HAP-1 (cell line): ENCODE measurements at regions not wholly inside any gene's neighbourhood (a gene's known extent, or its start where the extent isn't known, plus 50 kb on each side); places are given as distances from the start of the nearest gene placed in this dataset.

Experiments
- DNase-seq, 2 experiments: peaks; one replicate each; pipeline ENCODE4 v3.0.0-alpha.2; 2016 to 2020; ENCODE audit warnings: low spot score in 2 of 2
- H3K27me3 ChIP-seq: fragments of 250-450 bp; sonication (Bioruptor Pico); 2 replicates; pipeline ENCODE4 v1.5.1; 2020; ENCODE audit warnings: low read depth, mild to moderate bottlenecking, moderate library complexity
- H3K36me3 ChIP-seq: fragments of 250-450 bp; sonication (Bioruptor Pico); replicated peaks from 2 replicates; pipeline ENCODE4 v1.5.1; 2020; ENCODE audit warnings: mild to moderate bottlenecking
- H3K4me1 ChIP-seq: fragments of 250-450 bp; sonication (Bioruptor Pico); 2 replicates; pipeline ENCODE4 v1.5.1; 2020; ENCODE audit warnings: mild to moderate bottlenecking
- H3K4me3 ChIP-seq: fragments of 250-450 bp; sonication (Bioruptor Pico); 2 replicates; pipeline ENCODE4 v1.5.1; 2020; ENCODE audit warnings: mild to moderate bottlenecking, moderate library complexity
- H3K9me3 ChIP-seq: fragments of 250-450 bp; sonication (Bioruptor Pico); 2 replicates; pipeline ENCODE4 v1.5.1; 2020; ENCODE audit warnings: mild to moderate bottlenecking, moderate library complexity
- in situ Hi-C: fragments of 300-500 bp; cut with MboI; formaldehyde crosslinking; loops from 3 replicates; pipeline ENCODE4 v1.14.3; 2020; ENCODE audit warnings: low sequenced_read_pairs, inconsistent platforms, mixed read lengths

GRCh38 chr18:24979235-24979634, 372.7 kb downstream of the ZNF521 start:
- Histone ChIP-seq H3K36me3 (no peaks in the 10 kb centered on the region), H3K4me3 (no peak overlapping the region), H3K9me3 (no peaks in the 10 kb centered on the region), H3K4me1 (peaks cover 11% of the 10 kb centered on the region), H3K27me3 (no peaks in the 10 kb centered on the region)
- in situ Hi-C loops: loop anchor here (25.0 kb wide), 1 partner anchor 108 kb away; no protein-coding TSS in a partner anchor
- DNase-seq: no peak

- no peak for DNase-seq
- Histone ChIP-seq H3K4me1 (peaks cover 18% of the 10 kb centered on the region), H3K36me3 (no peaks in the 10 kb centered on the region), H3K4me3 (no peak overlapping the region), H3K9me3 (no peaks in the 10 kb centered on the region), H3K27me3 (no peaks in the 10 kb centered on the region)
- in situ Hi-C loops: loop anchor here (25.0 kb wide), 1 partner anchor 104 kb away; no protein-coding TSS in a partner anchor
Measured at GRCh38 chr18:24982831-24983230, 369.1 kb downstream of the ZNF521 start.

- no peak overlapping the region for H3K4me3 ChIP-seq
- H3K27me3 ChIP-seq: no peaks in the 10 kb centered on the region
- peak; percentile 26 to 69 for DNase-seq
- H3K9me3 ChIP-seq: no peaks in the 10 kb centered on the region
- in situ Hi-C loops: loop anchor here (25.0 kb wide), 1 partner anchor 104 kb away; no protein-coding TSS in a partner anchor
- H3K36me3 ChIP-seq: no peaks in the 10 kb centered on the region
- peaks cover 18% of the 10 kb centered on the region for H3K4me1 ChIP-seq
Measured at GRCh38 chr18:24983566-24984139, 368.3 kb downstream of the ZNF521 start.

- no peaks in the 10 kb centered on the region for H3K9me3 ChIP-seq
- no peak for DNase-seq
- peaks cover 18% of the 10 kb centered on the region for H3K4me1 ChIP-seq
- in situ Hi-C loops: loop anchor here (25.0 kb wide), 1 partner anchor 102 kb away; no protein-coding TSS in a partner anchor
- no peaks in the 10 kb centered on the region for H3K36me3 ChIP-seq
- no peak overlapping the region for H3K4me3 ChIP-seq
- no peaks in the 10 kb centered on the region for H3K27me3 ChIP-seq
Measured at GRCh38 chr18:24985586-24985985, 366.4 kb downstream of the ZNF521 start.

DNA sequence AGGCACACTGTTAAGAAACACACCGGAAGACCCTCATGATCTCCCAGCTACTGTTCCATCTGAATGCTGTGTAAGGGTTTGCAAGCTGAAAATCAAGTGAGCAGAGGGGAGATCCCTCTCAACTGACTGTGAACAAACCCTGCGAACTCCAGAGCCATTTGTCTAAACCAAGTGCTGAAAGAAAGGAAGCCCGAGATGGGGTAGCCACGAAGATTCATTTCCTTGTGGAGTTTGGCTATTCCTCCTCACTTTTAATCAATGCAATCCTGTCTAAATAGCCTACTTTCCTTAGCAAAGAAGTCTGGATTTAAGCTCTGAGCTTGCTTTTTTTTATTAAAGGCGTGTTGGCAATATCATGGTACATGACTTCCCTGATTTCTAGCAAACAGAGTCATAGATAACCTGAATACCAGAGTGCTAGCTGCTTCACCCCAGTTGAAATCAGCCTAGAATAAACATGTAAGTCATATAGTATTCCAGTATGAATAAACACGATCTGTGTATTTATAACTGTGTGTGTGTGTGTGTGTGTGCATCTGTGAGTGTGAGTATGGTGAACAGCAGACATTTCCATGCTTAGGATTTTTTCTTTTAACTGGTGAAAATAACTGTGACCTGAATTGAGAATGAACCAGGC, 365.2 kb downstream of the ZNF521 start:
- H3K27me3 ChIP-seq: no peaks in the 10 kb centered on the region
- H3K9me3 ChIP-seq: no peaks in the 10 kb centered on the region
- H3K4me3 ChIP-seq: no peak overlapping the region
- DNase-seq: no peak
- peaks cover 18% of the 10 kb centered on the region for H3K4me1 ChIP-seq
- H3K36me3 ChIP-seq: no peaks in the 10 kb centered on the region
- in situ Hi-C loops: loop anchor here (25.0 kb wide), 1 partner anchor 101 kb away; no protein-coding TSS in a partner anchor

DNA sequence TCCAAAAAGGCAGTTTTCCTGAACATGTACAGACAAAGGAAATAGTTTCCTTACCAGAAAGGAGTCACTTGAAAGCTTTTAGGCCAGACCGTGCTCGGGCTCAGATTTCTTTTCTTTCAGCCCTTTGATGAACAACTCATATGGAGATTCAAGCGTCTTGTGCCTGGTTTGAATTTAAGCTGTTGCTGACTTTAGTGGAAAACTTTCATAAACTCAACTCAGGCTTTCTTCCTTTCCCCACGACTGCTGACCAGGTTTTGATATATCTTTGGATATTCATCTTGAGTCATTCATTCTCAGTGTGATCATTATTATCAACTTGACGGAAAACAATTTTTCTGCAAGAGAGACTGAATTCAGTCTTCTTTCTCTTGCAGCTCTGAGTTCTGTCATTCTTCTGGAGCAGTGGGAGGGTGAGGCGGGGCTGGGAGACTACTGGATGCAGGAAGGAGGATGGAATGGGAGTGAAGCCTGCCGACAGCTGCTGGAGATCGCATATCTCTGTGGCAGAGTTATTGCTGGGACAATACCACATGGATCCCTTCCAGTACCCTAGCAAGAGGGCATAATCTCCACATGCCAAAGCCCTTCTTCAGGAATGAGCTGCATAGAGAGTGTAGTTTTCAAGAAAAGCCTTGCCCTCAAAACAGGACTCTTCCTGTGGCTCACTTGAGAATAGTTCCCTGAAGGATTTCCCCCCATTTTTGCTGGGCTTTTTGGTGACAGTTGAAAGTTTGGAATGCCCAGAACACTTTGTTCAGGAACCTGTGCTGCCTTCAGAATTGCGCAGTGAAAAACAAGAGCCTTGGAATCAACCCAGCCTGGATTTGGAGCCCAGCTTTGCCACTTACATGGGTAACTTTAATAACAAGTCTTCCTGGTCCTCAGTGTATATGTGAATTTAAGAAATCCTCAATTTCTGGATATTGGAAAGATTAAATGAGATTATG, 364.4 kb downstream of the ZNF521 start:
- in situ Hi-C loops: loop anchor here (25.0 kb wide), 1 partner anchor 100 kb away; no protein-coding TSS in a partner anchor
- Histone ChIP-seq H3K4me3 (no peak overlapping the region), H3K36me3 (no peaks in the 10 kb centered on the region), H3K27me3 (no peaks in the 10 kb centered on the region), H3K9me3 (no peaks in the 10 kb centered on the region), H3K4me1 (peaks cover 18% of the 10 kb centered on the region)
- peak; percentile 41 to 44 for DNase-seq

DNA sequence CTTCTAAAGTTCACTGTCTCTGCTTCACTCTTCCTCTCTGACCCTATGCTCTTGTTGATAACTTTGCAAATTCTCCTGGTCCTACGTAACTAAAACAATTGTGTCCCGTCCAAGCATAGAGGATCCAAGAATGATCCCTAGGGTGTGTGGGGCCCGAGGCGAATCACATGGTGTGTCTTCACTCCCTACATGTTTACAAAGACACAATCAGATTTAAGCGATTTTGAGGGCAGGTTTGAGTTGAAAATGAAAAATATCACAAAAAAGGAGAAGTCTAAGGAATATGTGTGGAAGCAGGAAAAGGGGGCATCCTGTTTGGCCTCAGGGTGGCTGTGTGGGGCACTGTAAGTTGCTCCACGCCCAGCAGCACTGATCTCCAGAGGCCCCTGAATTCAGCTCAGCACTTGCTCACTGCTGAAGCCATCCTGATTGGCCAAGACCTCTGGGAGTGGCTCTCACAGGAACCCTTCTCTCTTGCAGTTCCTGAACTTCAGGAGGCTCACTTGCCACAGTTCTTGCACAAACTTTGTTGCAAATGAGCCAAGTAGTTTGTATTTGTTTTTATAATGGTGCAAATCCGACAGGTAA, 363.6 kb downstream of the ZNF521 start:
- H3K4me3 ChIP-seq: no peak overlapping the region
- DNase-seq: no peak
- H3K27me3 ChIP-seq: no peaks in the 10 kb centered on the region
- H3K4me1 ChIP-seq: peaks cover 13% of the 10 kb centered on the region
- in situ Hi-C loops: loop anchor here (25.0 kb wide), 1 partner anchor 99 kb away; no protein-coding TSS in a partner anchor
- H3K36me3 ChIP-seq: no peaks in the 10 kb centered on the region
- H3K9me3 ChIP-seq: no peaks in the 10 kb centered on the region

DNA sequence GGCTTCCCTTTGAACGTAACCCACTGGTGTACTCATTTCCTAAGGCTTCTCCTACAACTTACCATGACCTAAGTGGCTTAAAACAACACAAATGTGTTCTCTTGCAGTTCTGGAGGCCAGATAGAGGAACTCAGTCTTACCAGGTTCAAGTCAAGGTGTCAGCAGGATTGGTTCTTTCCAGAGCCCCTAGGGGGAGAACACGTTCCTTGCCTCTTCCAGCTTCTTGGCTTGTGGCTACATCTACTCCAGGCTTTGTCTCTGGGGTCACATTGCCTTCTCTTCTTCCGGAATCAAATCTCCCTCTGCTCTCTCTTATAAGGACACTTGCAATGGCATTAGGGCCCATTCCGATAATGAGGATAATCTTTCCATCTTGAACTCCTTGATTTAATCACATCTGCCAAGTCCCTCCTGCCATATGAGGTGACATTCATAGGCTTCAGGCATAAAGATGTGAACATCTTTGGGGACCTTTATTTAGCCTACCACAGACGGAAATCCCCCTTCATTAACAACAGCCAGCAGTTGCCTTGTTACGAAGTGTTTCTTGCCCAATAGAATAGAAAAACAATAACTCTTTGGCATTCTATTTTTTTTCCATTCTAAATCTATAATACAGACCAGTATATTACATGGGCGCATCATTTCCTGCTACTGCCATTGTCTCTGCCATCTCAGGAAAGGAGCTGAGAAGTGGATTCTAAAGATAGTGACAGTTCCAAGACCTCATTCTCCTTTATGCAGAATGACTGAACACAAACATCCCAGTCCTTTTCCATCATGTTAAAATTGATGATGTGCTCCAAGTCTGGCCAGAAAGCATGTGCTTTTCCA, 362.0 kb downstream of the ZNF521 start:
- in situ Hi-C loops: loop anchor here (25.0 kb wide), 1 partner anchor 97 kb away; no protein-coding TSS in a partner anchor
- H3K36me3 ChIP-seq: no peaks in the 10 kb centered on the region
- no peak overlapping the region for H3K4me3 ChIP-seq
- no peaks in the 10 kb centered on the region for H3K9me3 ChIP-seq
- no peak for DNase-seq
- H3K4me1 ChIP-seq: peaks cover 7% of the 10 kb centered on the region
- H3K27me3 ChIP-seq: no peaks in the 10 kb centered on the region

DNA sequence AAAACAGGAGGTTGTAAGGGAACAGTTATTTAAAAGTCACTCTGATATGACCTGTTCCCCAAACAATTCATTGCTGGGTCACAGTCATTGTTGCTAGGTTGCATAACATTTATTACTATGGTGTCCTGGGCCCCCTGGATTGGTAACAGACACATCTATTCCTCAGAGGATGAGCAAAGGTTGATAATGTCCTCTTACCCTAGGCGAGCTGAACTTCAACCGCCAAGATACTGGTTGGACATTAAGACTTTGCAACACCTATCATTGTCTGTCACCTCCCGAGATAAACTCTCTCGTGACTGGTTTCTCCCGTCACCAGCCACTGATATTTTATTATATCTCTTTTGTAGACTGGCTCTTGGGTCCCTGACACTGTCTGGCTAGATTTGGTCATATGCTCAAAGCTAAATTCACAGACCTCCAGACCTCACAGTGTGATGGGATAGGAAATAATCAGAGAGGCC, 361.3 kb downstream of the ZNF521 start:
- no peak for DNase-seq
- Histone ChIP-seq H3K4me3 (no peak overlapping the region), H3K9me3 (no peaks in the 10 kb centered on the region), H3K36me3 (no peaks in the 10 kb centered on the region), H3K4me1 (peaks cover 7% of the 10 kb centered on the region), H3K27me3 (no peaks in the 10 kb centered on the region)
- in situ Hi-C loops: loop anchor here (25.0 kb wide), 1 partner anchor 97 kb away; no protein-coding TSS in a partner anchor

- Histone ChIP-seq H3K4me1 (peaks cover 7% of the 10 kb centered on the region), H3K27me3 (no peaks in the 10 kb centered on the region), H3K4me3 (no peak overlapping the region), H3K9me3 (no peaks in the 10 kb centered on the region), H3K36me3 (no peaks in the 10 kb centered on the region)
- DNase-seq: no peak
- in situ Hi-C loops: loop anchor here (25.0 kb wide), 1 partner anchor 96 kb away; no protein-coding TSS in a partner anchor
Measured at GRCh38 chr18:24991141-24992060, 360.6 kb downstream of the ZNF521 start.

DNA sequence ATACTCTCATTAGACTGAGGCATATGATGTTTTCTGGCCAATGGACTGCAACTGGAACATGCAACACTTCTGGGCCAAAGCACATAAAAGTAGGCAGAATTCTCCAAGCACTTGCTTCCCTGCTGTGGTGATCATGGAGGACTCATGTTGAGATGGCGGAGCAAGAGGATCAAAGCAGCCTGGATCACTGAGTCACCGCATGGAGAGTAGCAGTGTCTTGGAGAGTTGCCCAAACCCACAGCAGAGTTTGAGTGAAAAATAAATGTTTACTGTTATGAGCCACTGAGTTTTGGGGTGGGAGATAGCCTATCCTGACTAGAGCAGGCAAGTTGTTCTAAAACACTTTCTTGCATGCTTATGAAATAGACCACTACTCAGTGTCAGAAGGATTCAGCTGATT, 359.5 kb downstream of the ZNF521 start:
- no peak overlapping the region for H3K4me3 ChIP-seq
- in situ Hi-C loops: loop anchor here (25.0 kb wide), 1 partner anchor 95 kb away; no protein-coding TSS in a partner anchor
- H3K4me1 ChIP-seq: peaks cover 3% of the 10 kb centered on the region

GRCh38 chr18:24993628-24994027, 358.3 kb downstream of the ZNF521 start:
- DNase-seq: no peak
- Histone ChIP-seq H3K4me1 (no peaks in the 10 kb centered on the region), H3K27me3 (no peaks in the 10 kb centered on the region), H3K36me3 (no peaks in the 10 kb centered on the region), H3K4me3 (no peak overlapping the region), H3K9me3 (no peaks in the 10 kb centered on the region)
- in situ Hi-C loops: loop anchor here (25.0 kb wide), 1 partner anchor 94 kb away; no protein-coding TSS in a partner anchor

More for the DNA sequence above, 359.5 kb downstream of the ZNF521 start:
- Histone ChIP-seq H3K36me3 (no peaks in the 10 kb centered on the region), H3K9me3 (no peaks in the 10 kb centered on the region), H3K27me3 (no peaks in the 10 kb centered on the region)
- no peak for DNase-seq
